ENCODE measurements at regions not wholly inside any gene's neighbourhood (a gene's known extent, or its start where the extent isn't known, plus 50 kb on each side); places are given as distances from the start of the nearest gene placed in this dataset.

DNA sequence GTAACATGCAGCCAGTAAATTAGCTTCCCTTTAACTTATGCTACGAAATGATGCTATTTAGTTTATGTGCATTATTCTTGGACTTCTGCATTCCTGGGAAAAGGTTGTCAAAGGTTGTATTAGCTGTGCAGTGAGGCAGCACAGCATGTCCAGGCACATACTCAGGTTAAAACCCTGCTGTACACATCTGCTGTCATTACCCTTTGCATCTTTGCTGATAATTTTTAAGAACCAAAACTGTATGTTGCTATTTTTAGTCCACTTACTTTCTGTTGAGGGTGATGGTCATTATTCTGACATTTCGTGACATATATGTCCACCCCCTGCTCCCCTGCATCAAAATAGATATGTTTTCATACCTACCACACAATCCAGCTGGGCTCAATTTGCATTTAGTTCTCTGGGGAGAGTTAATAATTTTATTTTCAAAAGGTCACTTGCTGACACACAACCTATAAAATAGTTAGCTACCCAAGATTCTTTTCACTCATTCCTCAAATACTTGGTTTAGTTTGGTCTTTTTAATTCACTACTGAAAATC, 142.5 kb upstream of the SPACA1 start:
- peak; percentile 70 for DNase-seq

GRCh38 chr6:87904011-87904410, 143.6 kb upstream of the SPACA1 start:
- DNase-seq, result no peak

GRCh38 chr6:87903323-87903722, 144.3 kb upstream of the SPACA1 start:
- no peak for DNase-seq

- no peak for DNase-seq
Measured at GRCh38 chr6:87902383-87902782, 145.3 kb upstream of the SPACA1 start.

GRCh38 chr6:87901613-87902012, 146.0 kb upstream of the SPACA1 start:
- no peak for DNase-seq

GRCh38 chr6:87900160-87900698, 147.4 kb upstream of the SPACA1 start:
- no peak for DNase-seq

- DNase-seq, result no peak
Measured at GRCh38 chr6:87899499-87900147, 148.0 kb upstream of the SPACA1 start.

- DNase-seq, result peak; percentile 20
Measured at GRCh38 chr6:87897663-87898062, 150.0 kb upstream of the SPACA1 start.

DNA sequence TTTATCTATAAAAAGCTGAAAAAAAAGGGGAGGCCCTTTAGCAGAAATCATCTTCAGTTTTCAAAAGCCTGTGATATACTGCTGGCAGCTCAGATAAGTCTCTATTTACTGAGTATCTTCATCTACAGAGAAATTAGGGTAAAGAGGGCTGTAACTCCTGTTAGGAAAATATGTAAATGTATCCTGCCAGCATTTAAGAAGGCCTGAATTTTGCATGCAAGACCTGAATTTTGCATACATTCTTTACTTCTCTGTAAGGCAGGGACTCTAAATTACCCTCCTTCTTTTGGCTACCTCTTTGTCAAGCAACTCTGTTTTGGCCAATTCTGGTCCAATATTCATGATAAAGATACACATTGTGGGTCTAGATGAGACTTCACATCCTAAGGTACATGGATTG, 150.6 kb upstream of the SPACA1 start:
- DNase-seq, result no peak

DNA sequence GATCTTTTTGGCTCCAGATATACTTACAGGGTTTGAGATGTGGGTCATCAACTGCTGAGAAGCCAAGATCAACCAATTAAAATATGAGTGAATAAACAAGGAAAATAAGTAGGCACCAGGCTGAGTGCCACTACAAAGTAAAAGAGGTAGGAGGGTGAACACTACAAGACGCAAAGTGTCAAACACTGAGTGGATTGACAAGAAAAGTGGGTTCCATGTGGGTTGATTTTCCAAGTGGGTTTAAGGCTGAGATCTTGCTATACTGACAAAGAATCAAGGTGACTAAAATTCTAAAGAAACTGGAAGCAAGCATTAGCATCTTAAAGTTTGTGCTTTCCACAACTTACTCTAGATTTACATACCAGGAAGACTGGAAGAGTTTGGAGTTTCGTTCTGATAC, 160.4 kb upstream of the SPACA1 start:
- DNase-seq, result no peak

DNA sequence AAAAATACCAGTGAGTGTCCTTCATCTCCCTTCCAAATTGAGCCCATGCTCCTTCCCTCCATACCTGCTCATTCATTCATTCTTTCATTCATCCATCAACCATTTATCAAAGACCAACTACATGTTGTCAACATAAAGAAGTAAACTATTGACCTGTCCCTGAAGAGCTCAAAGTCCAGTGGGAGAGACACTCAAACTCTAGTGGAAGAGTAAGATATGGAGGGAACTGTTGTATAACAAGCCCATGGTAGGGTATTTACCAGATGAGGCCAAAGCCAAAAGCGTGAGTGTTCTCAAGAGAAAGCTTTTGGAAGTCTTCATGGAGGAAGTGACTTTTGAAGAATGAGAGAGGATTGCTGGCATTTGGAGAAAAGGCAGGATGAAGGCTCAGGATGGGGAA, 163.4 kb upstream of the SPACA1 start:
- no peak for DNase-seq

GRCh38 chr6:87881342-87881895, 166.2 kb upstream of the SPACA1 start:
- DNase-seq, result no peak

- peak; percentile 37 for DNase-seq
Measured at GRCh38 chr6:87879132-87879861, 168.3 kb upstream of the SPACA1 start.

DNA sequence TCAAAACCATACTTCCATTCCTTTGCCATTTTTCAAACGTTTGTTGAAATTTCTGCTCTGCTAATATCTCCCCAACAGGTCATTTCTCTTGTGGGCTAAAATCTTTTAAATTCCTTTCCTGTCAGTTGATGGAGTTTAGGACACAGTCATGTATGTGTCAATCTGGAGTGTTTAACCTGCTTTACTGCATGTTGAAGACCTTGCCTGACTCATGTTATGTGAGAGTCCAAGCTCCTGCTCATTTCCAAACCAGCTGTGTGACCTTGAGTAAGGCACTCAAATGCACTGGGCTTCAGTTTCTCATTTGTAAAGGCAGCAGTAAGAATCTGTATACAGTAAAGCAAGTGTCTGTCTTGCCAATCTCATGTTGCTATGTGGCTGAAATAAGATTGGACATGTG, 171.9 kb upstream of the SPACA1 start:
- no peak for DNase-seq

GRCh38 chr6:87873556-87873955, 171.5 kb upstream of the AKIRIN2 start:
- DNase-seq, result no peak

- DNase-seq, result peak; percentile 47
Measured at GRCh38 chr6:87870556-87870955, 168.5 kb upstream of the AKIRIN2 start.

GRCh38 chr6:87869064-87869905, 167.3 kb upstream of the AKIRIN2 start:
- no peak for DNase-seq

DNA sequence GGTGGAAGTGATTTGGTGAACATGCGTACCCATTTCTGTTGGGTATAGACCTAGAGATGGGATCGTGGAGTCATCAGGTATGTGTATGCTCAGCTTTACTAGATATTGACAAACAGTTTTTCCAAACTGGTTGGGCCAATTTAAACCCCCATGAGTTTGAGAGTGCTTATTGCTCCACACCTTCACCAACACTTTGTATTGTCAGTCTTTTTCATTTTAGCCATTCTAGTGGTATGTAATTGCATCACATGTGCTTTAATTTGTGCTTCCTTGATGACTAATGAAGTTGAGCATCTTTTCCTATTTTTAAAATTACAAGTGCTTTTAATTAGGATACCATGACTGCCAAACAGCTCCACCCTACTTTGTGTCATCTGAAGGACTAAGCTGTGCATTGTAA, 158.9 kb upstream of the AKIRIN2 start:
- DNase-seq, result no peak

GRCh38 chr6:87858440-87858839, 156.4 kb upstream of the AKIRIN2 start:
- DNase-seq, result no peak

GRCh38 chr6:87851674-87852299, 149.8 kb upstream of the AKIRIN2 start:
- no peak for DNase-seq

GRCh38 chr6:87848616-87849015, 146.6 kb upstream of the AKIRIN2 start:
- no peak for DNase-seq

DNA sequence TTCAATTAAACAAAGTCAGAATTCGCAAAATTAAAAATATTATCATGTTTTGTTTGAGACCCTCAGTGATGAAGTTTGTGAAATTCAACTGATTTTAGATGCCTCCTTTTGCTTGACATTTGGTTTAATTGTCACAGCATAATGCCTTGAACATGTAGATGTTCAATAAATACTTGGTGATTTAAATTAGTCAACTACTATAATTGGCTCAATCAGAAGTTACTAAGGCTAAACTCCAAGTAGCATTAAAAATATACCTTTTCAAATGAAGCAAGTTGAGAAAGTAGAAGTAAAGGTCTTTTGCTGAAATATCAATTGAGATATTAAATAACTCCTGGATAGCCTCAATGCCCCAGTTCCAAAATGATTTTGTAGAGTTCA, 145.8 kb upstream of the AKIRIN2 start:
- DNase-seq, result no peak
